Glomerular endothelial cell (primary cell): ENCODE measurements at regions not wholly inside any gene's neighbourhood (a gene's known extent, or its start where the extent isn't known, plus 50 kb on each side); places are given as distances from the start of the nearest gene placed in this dataset.
"Not testable (repeated sequence)": the region's sequence is repeated elsewhere in the genome, so short reads cannot be mapped to it uniquely, and the experiment has no call there.

Experiments used
- DNase-seq: peaks from one replicate; pipeline ENCODE4 v3.0.0-alpha.2; 2011; ENCODE audit warnings: low read depth, low spot score; ENCODE audit errors: extremely low read depth

- DNase-seq = no peak
These were observed 1138.5 kb downstream of the NCAM2 start for GRCh38 chr21:22136740-22137139.

GRCh38 chr21:22138297-22139016 is 1140.2 kb downstream of the NCAM2 start:
- no peak for DNase-seq

- no peak for DNase-seq
These were observed 1147.3 kb downstream of the NCAM2 start for GRCh38 chr21:22145545-22145944.

- DNase-seq = no peak
These were observed 1156.5 kb downstream of the NCAM2 start for GRCh38 chr21:22154579-22155274.

GRCh38 chr21:22164912-22165311 is 1166.7 kb downstream of the NCAM2 start:
- DNase-seq = no peak

- no peak for DNase-seq
These were observed 1176.5 kb downstream of the NCAM2 start for GRCh38 chr21:22174746-22175145.

- DNase-seq = no peak
These were observed 1191.1 kb downstream of the NCAM2 start for GRCh38 chr21:22189278-22189677.

- no peak for DNase-seq
These were observed 1193.4 kb downstream of the NCAM2 start for GRCh38 chr21:22191581-22191980.

GRCh38 chr21:22192766-22193165 is 1194.6 kb downstream of the NCAM2 start:
- no peak for DNase-seq

GRCh38 chr21:22194986-22195385 is 1196.8 kb downstream of the NCAM2 start:
- DNase-seq = not testable (repeated sequence)

GRCh38 chr21:22200378-22201092 is 1202.3 kb downstream of the NCAM2 start:
- DNase-seq = no peak

GRCh38 chr21:22201126-22201525 is 1202.9 kb downstream of the NCAM2 start:
- no peak for DNase-seq

- no peak for DNase-seq
These were observed 1203.5 kb downstream of the NCAM2 start for GRCh38 chr21:22201669-22202068.

- no peak for DNase-seq
These were observed 1211.1 kb downstream of the NCAM2 start for GRCh38 chr21:22209304-22209700.

GRCh38 chr21:22211943-22212342 is 1213.7 kb downstream of the NCAM2 start:
- no peak for DNase-seq

GRCh38 chr21:22223385-22223784 is 1225.2 kb downstream of the NCAM2 start:
- no peak for DNase-seq

- DNase-seq = no peak
These were observed 1226.1 kb downstream of the NCAM2 start for GRCh38 chr21:22224261-22224660.

- DNase-seq = no peak
These were observed 1227.1 kb downstream of the NCAM2 start for GRCh38 chr21:22225299-22225698.

GRCh38 chr21:22231013-22231412 is 1232.8 kb downstream of the NCAM2 start:
- no peak for DNase-seq

GRCh38 chr21:22235866-22236590 is 1237.8 kb downstream of the NCAM2 start:
- no peak for DNase-seq

GRCh38 chr21:22244516-22244915 is 1246.3 kb downstream of the NCAM2 start:
- no peak for DNase-seq
